DLD1 (cell line): ENCODE measurements at regions not wholly inside any gene's neighbourhood (a gene's known extent, or its start where the extent isn't known, plus 50 kb on each side); places are given as distances from the start of the nearest gene placed in this dataset.

Experiments used
- in situ Hi-C: cut with HindIII; loops from 2 replicates; pipeline ENCODE4 v1.10.0; 2017; ENCODE audit warnings: low sequenced_read_pairs

DNA sequence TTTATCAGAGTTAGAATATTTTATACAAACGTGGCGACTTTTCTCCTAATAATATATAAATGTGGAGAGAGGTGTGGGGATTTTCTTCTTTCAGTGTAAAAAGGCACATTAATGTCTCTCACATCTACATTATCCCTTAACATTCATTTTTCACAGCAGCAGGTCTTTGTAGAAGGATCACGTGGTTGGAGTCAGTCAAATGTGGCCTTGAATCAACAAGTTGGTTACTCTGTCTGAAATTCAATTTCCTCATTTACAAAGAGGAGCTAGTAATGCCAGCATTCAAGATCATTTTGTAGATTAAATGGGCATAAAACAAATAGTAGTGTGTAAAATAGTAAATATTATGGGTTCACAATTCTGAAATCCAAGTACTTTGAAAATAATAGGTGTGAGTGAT, 183.1 kb upstream of the SEMA3E start:
- in situ Hi-C loops, result no loop called here

DNA sequence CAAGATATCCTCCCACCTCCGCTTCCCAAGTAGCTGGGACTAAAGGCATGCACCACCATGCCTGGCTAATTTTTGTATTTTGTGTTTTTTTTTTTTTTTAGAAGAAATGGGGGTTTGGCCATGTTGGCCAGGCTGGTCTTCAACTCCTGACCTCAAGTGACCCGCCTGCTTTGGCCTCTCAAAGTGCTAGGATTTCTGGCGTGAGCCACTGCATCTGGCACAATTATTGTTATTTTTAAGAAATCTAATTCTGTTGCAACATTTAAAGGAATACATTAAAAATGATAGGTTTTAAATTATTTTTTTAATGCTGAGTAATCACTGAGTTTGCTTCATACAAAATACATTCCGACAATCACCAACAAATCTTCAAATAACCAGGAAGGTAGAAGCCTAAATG, 178.1 kb upstream of the SEMA3E start:
- in situ Hi-C loops, result no loop called here

DNA sequence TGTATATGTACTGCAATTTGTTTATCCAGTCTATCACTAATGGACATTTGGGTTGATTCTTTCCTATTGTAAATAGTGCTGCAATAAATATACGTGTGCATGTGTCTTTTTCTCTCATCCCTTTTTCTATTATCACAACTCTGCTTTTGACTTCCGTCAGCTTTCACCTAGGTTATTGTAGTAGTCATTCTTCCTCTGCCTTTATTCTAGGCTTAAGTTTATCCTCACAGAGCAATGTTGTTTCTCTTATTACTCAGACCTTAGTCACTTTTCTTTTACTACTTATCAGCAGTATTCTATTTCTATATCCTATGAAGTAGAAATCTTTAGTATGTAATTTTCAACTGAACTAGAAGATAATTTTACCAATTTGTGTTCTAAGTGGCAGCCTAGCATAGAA, 175.3 kb upstream of the SEMA3E start:
- in situ Hi-C loops, result no loop called here

DNA sequence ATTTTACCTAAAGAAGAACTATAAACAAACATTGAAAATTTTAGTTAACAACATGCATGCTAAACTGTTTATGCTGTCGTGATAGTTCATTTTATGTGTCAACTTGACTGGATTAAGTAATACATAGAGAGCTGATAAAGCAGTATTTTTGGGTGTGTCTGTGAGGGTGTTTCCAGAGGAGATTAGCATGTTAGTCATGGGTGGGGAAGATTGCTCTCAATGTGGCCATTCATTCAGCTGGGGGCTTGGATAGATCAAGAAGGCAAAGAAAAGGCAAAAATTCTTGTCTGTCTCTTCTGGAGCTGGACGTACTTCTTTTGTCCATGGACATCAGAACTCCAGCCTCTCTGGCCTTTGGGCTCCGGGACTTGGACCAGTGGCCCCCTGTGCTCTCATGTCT, 172.9 kb upstream of the SEMA3E start:
- in situ Hi-C loops, result no loop called here

DNA sequence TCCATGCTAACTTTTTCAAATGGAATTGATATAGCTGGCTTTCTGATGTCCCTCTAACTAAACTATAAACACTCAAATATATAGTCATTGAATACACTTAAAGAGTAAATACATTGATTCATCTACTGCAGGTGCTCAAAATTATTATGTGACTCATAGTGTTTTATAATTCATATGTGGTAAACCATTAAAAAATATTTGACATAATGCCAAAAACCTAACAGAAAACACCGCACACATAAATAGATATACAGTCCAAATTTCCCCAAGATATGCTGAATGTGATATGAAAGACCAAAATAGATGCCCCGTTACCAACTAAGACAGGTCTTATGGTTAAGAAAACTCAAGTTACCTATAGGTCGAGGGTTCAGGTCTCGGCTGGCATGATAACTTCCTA, 171.7 kb upstream of the SEMA3E start:
- in situ Hi-C loops, result no loop called here

DNA sequence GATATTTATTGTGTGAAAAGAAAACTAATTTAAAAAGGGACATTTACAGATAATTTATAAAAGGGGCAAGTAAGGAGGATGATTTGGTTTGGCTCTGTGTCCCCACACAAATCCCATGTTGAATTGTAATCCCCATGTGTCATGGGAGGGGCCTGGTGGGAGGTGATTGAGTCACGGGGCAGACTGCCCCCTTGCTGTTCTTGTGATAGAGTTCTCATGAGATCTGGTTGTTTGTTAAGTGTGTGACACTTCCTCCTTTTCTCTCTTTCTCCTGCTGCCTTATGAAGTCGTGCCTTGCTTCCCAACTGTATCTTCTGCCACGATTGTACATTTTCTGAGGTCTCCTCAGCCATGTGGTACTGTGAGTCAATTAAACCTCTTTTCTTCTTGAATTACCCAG, 171.0 kb upstream of the SEMA3E start:
- in situ Hi-C loops, result no loop called here

DNA sequence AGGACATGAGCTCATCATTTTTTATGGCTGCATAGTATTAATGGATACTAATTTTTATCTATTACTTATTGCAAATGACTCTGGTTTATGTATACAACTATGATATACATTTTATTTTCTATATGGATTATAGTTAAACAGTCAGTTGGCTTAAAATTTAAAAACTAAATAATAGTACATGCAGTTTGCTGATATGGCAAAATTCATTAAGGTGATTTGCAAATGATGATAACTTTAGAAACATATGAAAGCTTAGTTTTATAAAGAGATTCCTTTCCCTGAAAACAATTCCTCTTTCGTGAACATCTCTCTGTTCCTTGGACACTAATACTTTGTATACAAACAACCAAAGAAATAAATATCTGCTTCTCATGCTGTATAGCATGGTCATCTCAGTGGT, 165.5 kb upstream of the SEMA3E start:
- in situ Hi-C loops, result loop anchor here (5.0 kb wide), 1 partner anchor 52 kb away; no protein-coding TSS in a partner anchor

DNA sequence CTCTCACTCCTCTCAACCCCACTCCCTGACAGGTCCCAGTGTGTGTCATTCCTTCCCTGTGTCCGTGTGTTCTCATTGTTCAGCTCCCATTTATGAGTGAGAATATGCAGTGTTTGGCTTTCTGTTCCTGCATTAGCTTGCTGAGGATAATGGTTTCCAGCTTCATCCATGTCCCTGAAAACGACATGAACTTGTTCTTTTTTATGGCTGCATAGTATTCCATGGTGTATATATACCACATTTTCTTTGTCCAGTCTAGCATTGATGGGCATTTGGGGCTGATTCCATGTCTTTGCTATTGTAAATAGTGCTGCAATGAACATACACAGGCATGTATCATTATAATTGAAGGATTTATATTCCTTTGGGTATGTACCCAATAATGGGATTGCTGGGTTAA, 163.6 kb upstream of the SEMA3E start:
- in situ Hi-C loops, result loop anchor here (5.0 kb wide), 1 partner anchor 50 kb away; no protein-coding TSS in a partner anchor

DNA sequence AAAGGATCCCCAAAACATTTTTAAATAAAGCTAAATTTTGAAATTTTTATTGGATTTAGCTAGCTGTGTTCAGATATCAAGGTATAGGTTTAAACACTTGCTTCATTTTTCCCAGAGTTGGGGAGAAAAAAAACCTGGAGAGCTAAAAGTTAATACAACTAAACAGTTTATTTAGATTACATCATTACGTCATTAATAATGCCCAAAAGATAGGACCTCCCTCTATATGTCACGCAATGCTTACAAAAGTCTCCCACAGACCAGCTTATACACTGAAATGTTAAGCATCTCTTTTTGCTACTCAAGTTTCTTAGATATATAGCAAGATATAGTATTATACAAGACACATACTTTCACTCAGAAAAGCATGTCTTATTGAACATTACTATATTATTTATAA, 160.0 kb upstream of the SEMA3E start:
- in situ Hi-C loops, result no loop called here

DNA sequence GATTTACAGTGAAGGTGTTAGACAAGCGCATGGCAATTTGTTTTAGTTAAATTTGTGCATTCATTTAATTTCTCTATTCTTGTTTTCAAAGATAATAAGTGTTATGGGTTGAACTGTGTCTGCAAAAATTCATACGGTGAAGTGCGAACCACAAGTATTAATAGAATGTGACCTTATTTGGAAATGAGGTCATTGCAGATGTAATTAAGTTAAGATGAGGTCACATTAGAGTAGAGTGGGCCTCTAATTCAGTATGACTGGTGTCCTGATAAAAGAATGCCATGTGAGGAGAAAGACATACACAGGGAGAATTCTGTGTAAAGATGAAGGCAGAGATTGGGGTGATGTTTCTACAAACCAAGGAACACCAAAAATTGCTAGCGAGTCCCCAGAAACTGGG, 158.8 kb upstream of the SEMA3E start:
- in situ Hi-C loops, result no loop called here

DNA sequence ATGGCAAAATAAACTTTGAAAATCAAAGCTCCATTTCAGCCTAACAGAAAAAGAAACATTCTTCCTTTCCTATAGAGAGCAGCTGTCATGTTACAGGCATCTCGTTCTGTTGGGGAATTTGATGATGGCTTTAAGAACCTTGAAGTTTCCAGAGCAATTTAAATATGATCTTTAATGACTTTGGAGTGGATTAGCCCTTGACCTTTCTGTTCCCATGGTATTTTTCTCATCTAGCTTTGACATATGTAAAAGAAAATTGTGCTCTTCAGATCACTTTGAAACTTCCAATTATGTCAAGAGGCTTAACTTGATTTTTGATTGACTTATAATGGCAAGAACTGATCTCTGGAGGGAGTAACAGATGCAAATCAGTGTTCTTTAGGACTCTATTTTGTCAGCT, 157.6 kb upstream of the SEMA3E start:
- in situ Hi-C loops, result no loop called here

DNA sequence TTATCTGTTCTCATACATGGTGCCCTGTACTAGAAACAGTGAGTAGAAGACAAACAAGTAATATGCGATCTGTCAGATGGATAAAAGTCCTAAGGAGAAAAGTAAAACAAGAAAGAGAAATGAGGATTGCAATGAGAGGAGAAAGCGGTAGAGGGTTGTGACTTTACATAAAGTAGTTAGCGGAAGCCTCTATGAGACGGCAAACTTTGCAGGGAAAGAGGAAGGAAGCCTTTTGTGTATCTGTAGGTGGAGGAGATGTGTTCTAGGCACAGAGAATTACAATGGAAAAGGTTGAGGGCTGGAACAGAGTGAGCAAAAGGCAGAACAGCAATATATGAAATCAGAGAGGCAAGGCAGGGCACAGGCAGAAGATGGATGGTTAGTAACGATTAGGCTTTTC, 150.4 kb upstream of the SEMA3E start:
- in situ Hi-C loops, result no loop called here

DNA sequence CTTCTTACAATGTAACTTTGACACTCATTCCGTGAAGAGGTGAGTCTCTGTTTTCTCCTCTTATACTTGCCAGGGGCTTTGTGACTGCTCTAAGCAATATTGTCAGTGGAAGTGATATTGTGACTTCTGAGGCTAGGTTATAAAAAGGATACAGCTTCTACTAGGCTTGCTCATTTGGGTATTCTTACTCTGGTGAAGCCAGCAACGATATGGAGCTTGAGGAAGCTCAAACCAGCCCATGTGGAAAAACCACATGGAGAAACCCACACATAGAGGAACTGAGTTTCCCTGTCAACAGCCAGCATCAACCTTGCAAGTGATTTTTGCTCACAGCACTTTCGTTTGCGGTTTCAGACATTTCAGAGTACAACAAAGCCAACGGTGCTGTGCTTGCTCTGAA, 149.6 kb upstream of the SEMA3E start:
- in situ Hi-C loops, result no loop called here

DNA sequence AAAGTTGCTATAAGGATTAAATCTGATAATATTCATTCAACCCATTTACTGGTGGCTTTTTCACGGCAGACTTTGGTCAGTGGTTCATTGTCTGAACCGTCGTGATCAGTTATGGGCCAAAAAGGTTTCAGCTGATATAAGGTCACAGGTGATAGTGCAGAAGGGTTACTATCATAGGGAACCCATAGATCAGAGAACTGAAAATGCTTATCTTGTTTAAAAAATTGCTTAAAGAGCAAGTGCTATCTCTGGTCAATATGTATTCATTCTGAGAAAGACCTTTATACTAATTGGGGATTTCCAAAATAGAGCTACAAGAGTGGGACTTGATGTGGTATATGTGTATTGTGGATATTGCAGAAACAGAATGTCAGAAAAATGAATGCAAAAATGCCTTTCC, 147.8 kb upstream of the SEMA3E start:
- in situ Hi-C loops, result no loop called here

DNA sequence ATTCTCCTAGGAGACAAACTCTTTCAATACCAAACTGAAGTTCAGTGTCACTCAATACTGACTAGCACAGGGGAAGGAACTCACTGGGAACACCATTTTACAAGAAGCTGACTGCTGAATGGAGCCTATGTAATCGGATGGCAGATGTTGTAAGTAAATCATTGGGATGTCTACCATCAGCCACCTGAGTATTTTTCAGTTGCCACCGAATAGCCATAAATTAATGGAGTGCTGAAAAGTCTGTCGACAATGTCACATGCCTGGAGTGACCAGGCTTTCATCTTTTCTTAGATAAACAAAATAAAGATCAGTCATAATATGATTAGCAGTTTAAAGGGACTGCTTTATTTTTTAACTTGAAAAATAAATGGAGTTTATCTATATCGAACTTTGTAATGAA, 145.9 kb upstream of the SEMA3E start:
- in situ Hi-C loops, result no loop called here

DNA sequence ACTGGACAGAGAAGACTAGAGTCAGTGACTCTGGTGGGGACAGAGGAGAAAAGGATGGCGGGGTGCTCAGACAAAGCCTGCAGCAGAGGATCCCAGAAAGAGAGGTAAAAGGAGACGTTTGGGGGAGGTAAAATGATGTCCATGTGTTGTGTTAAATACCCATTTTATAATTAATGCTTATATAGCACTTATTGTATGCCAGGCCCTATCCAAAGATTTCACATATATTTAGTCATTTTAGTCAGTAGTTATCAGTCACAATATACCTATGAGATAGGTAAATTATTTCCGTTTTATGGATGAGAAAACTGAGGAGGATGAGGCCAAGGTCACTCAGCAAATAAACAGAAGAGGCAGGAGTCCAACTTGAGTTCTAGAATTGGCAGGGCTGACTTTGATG, 144.6 kb upstream of the SEMA3E start:
- in situ Hi-C loops, result no loop called here

DNA sequence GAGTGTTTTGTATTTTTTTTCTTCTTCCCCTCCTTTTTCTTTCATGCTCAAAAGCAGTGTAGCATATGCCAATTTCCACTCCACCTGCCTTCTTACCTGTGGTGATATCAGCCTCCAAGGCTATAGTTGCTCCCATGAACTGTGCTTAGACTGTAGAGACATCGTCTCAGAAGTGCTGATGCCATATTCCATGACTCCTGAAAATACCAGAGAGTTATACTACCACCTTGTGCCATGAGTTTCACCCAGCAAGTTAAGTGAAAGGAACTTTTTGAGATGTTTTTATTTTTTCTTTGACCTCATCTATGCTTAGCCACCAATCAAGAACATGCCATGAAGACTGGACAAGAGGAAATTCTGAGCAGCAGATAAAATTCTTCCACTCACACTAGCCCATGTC, 142.8 kb upstream of the SEMA3E start:
- in situ Hi-C loops, result no loop called here

DNA sequence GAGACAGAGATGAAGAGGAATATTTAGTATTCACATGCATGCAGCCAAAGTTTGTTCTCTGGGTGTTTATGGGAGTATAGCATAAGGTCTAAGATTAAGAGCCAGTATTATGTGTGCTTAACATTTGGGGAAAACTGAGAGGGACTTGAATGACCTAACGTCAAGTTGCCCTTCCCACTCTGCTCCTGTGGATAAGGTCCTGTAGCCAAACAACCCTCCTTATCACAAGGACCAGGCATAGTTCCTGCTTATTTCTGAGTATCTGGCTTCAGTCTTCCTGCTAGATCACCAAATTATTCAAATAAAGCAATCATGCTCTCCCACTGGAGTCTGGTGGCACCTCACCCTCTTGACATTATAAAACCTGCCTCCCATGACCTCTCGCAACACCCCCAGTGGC, 137.9 kb upstream of the SEMA3E start:
- in situ Hi-C loops, result no loop called here

DNA sequence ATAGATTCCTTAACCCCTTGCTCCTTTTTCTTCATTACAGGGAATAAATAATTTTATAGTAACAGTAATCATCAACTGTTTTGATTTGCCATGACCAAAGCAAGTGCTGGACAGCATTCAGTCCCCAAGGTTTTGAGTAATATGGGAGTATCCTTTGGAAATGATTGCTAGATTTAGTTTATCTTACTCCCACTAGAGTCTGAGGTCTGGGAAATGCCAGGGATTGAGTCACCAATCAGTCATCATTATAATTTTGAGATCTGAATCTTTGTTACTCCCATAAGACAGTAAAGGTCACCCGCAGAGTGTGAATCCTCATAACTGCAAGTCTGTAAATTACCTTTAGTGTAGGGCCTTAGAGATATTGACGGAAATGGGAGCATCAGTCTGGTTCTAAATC, 133.7 kb upstream of the SEMA3E start:
- in situ Hi-C loops, result no loop called here

DNA sequence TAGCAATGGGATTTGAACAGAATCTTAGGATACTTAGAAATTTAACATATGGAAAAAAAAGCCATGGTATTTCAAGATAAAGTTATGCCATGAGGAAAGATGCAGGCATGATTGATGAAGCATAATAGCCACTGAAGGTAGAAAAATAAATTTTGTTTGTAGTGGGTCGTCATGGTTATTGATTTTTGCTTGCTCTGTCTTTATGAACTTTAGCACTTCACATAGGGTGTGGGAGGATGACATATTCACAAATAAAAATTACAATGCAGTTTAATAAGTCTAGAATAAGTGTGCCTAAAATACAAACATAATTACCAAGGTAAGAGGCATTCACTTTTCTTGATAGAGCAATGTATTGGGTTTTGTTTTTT, 129.1 kb upstream of the SEMA3E start:
- in situ Hi-C loops, result no loop called here

DNA sequence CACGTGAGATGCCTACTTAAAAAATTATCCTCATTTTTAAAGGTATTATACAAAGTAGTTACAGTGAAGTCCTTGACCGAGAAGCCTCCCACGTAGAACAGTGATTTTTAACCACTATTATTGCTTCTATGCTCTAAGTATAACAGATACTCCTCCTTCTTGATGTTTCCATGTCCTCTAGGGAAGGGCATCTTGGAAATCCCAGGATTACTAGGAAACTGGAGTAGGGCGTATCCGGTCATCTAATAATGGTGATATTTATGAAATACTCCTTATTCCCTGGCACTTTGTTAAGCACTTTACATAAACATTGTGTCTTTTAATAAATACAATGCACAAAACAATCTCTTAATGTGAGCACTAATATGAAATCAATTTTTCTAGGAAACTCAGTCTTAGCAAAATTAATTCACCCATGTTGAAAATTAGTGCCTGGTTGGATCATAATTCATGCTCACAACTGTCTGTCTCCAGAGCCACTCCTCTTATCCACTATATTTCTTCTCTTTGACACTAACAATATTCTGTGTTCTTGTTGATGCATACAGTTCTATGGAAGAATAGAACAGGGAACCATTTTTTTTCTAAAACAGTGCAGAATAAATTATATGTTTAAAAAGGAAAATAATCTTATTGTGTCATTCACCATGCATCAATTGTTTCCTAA, 128.6 kb upstream of the SEMA3E start:
- in situ Hi-C loops, result no loop called here

DNA sequence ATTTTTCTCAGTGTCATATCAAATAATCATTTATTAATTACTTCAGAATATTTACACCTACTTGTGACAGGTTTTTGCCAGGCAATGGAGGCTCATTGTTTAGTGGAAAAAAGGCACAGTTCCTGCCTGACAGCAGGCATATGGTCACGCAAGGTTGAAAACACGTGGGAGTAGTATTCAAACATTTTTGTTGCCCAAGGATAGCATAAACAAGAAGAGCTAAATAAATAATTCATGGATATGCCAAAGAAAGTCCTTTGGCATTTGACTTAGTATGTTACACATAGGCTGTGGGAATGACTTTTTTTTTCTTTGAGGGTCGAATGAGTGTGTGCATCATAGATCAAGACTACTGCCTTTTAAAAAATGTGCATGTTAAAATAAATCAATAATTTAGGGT, 120.5 kb upstream of the SEMA3E start:
- in situ Hi-C loops, result no loop called here

DNA sequence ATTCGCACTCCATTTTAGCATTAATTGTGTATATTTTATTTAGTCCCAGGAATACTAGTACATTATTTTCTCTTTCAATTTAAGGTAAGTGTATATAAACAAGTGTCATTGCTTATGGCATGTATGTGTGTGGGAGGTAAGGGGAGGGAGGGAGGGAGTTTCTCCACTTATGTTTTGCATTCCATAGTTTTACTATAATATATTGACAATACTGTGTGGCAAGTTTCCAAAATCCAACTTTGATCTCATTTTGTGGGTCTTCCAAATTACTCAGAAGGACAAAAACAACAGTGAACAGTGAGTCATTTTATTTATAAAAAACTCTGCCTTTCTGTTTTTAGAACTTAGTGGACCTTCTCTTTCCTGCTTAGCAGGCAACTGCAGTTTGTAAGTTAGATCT, 102.3 kb upstream of the SEMA3E start:
- in situ Hi-C loops, result no loop called here

DNA sequence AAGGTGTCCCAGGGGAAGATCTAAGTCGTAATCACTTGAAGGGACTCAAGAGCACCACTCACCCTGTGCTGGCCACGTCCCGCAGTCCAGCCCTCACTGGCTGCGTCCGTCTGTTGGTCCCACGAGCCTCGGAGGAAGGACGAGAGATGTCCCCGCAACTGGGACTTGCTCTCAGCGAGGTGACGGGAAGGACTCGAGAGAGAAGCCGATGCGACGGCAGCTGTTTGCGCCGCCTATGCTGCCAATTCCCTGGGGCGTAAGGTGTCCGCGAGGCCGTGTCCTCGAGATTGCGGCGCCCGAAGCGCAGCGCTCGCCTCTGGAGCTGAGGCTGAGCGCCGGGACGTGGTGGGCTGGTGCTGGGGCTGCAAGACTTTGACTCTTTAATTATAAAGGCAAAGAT, 100.6 kb upstream of the SEMA3E start:
- in situ Hi-C loops, result no loop called here
